Mammary epithelial cell (primary cell): ENCODE measurements at regions not wholly inside any gene's neighbourhood (a gene's known extent, or its start where the extent isn't known, plus 50 kb on each side); places are given as distances from the start of the nearest gene placed in this dataset.

Experiments
- CTCF ChIP-seq, 2 donors: IDR thresholded peaks in 1 of 2; conservative IDR thresholded peaks in 1 of 2; 2 replicates each; pipeline ENCODE4 v1.5.1; 2011 to 2012; ENCODE audit warnings: inconsistent platforms in 2 of 2, low read length in 2 of 2, mild to moderate bottlenecking in 2 of 2, control low read depth in 1 of 2, low read depth in 1 of 2; ENCODE audit not compliant: insufficient read depth in 1 of 2; ENCODE audit errors: extremely low read depth in 1 of 2
- EZH2 ChIP-seq: IDR thresholded peaks from 2 replicates; pipeline ENCODE4 v1.6.1; 2012; ENCODE audit warnings: low read length, inconsistent platforms, borderline replicate concordance

GRCh38 chr2:4967206-4967605, 725.0 kb upstream of the SOX11 start:
- TF ChIP-seq CTCF (conservative IDR thresholded peaks at IDR 0.05 in 1 of 2, IDR thresholded peaks at IDR 0.05 in 1 of 2; ENCODE audit: extremely low read depth in 1 of 2, insufficient read depth in 1 of 2, low read depth in 1 of 2, low read length in 2 of 2) (no peak), EZH2 (no peak)
